PFSK-1 (cell line): ENCODE measurements at regions not wholly inside any gene's neighbourhood (a gene's known extent, or its start where the extent isn't known, plus 50 kb on each side); places are given as distances from the start of the nearest gene placed in this dataset.

ENCODE experiments used
- POLR2AphosphoS5 ChIP-seq: IDR thresholded peaks from 2 replicates; pipeline ENCODE4 v1.6.1; 2012; ENCODE audit warnings: low read depth, mild to moderate bottlenecking, control low read depth, low read length, moderate library complexity
- TAF1 ChIP-seq: IDR thresholded peaks from 2 replicates; pipeline ENCODE4 v1.6.1; 2012; ENCODE audit warnings: low read length, control low read depth, borderline replicate concordance; ENCODE audit not compliant: insufficient read depth
- TF ChIP-seq, protein P1 (sequence below), 2 experiments: IDR thresholded peaks; 2 replicates each; pipeline versions ENCODE4 v1.6.1 to v1.8.0; 2011 to 2012; ENCODE audit warnings: low read depth in 2 of 2, low read length in 2 of 2, control low read depth in 1 of 2, inconsistent platforms in 1 of 2, mild to moderate bottlenecking in 1 of 2, moderate library complexity in 1 of 2; ENCODE audit not compliant: insufficient read depth in 1 of 2

DNA sequence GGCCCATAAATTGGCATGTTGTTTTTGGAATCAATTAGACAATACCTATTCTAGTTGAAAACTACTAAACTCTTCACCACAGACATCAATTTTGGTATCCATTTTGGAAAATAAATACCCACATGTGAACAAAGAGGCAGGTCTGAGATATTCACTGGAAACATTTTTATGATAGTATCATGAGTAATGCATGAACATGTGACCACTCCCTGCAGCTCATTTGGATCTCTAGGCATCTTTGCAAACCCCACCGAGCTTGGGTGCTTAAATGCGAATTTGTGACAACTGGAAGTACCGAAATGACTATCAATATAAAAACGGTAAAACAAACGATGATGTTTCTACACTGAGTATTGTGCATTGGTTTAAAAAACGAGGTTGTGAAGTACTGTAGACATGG lies 285.2 kb downstream of the IRF8 start:
- TF ChIP-seq POLR2AphosphoS5 (no peak), TAF1 (no peak)
- TF ChIP-seq, protein P1, sequence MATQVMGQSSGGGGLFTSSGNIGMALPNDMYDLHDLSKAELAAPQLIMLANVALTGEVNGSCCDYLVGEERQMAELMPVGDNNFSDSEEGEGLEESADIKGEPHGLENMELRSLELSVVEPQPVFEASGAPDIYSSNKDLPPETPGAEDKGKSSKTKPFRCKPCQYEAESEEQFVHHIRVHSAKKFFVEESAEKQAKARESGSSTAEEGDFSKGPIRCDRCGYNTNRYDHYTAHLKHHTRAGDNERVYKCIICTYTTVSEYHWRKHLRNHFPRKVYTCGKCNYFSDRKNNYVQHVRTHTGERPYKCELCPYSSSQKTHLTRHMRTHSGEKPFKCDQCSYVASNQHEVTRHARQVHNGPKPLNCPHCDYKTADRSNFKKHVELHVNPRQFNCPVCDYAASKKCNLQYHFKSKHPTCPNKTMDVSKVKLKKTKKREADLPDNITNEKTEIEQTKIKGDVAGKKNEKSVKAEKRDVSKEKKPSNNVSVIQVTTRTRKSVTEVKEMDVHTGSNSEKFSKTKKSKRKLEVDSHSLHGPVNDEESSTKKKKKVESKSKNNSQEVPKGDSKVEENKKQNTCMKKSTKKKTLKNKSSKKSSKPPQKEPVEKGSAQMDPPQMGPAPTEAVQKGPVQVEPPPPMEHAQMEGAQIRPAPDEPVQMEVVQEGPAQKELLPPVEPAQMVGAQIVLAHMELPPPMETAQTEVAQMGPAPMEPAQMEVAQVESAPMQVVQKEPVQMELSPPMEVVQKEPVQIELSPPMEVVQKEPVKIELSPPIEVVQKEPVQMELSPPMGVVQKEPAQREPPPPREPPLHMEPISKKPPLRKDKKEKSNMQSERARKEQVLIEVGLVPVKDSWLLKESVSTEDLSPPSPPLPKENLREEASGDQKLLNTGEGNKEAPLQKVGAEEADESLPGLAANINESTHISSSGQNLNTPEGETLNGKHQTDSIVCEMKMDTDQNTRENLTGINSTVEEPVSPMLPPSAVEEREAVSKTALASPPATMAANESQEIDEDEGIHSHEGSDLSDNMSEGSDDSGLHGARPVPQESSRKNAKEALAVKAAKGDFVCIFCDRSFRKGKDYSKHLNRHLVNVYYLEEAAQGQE (IDR thresholded peaks at IDR 0.05; ENCODE audit: insufficient read depth in 1 of 2, low read depth in 2 of 2, low read length in 2 of 2) = no peak
